Immature natural killer cell (primary cell): ENCODE measurements at regions not wholly inside any gene's neighbourhood (a gene's known extent, or its start where the extent isn't known, plus 50 kb on each side); places are given as distances from the start of the nearest gene placed in this dataset.
"Not testable (repeated sequence)": the region's sequence is repeated elsewhere in the genome, so short reads cannot be mapped to it uniquely, and the experiment has no call there.

Experiments
- DNase-seq, 3 donors: peaks; one replicate each; pipeline ENCODE4 v3.0.0; 2022; ENCODE audit warnings: mixed read lengths in 1 of 3
- H3K27ac Mint-ChIP-seq, 6 donors: one replicate each; pipeline ENCODE4 v1.8.0; 2020; ENCODE audit warnings: mixed read lengths in 6 of 6, mild to moderate bottlenecking in 5 of 6, inconsistent platforms in 4 of 6, moderate library complexity in 3 of 6
- H3K27me3 Mint-ChIP-seq, 3 donors: one replicate each; pipeline ENCODE4 v1.8.0; 2020 to 2021; ENCODE audit warnings: low read depth in 3 of 3, mild to moderate bottlenecking in 3 of 3, mixed read lengths in 3 of 3, moderate library complexity in 3 of 3, inconsistent platforms in 1 of 3
- H3K36me3 Mint-ChIP-seq, 3 donors: one replicate each; pipeline ENCODE4 v1.8.0; 2020; ENCODE audit warnings: mixed read lengths in 3 of 3, inconsistent platforms in 2 of 3, mild to moderate bottlenecking in 2 of 3
- H3K4me1 Mint-ChIP-seq, 2 donors: one replicate each; pipeline ENCODE4 v1.8.0; 2020; ENCODE audit warnings: inconsistent platforms in 2 of 2, mild to moderate bottlenecking in 2 of 2, mixed read lengths in 2 of 2, moderate library complexity in 1 of 2
- H3K4me3 Mint-ChIP-seq, 5 donors: one replicate each; pipeline ENCODE4 v1.8.0; 2020; ENCODE audit warnings: mild to moderate bottlenecking in 5 of 5, mixed read lengths in 5 of 5, inconsistent platforms in 3 of 5, moderate library complexity in 3 of 5
- H3K9me3 Mint-ChIP-seq, 6 donors: one replicate each; pipeline ENCODE4 v1.8.0; 2020; ENCODE audit warnings: mild to moderate bottlenecking in 6 of 6, mixed read lengths in 6 of 6, inconsistent platforms in 4 of 6, moderate library complexity in 3 of 6

- Mint-ChIP-seq H3K36me3 (no peaks in the 10 kb centered on the region), H3K4me1 (no peaks in the 10 kb centered on the region), H3K4me3 (no peak overlapping the region)
Observed at GRCh38 chr1:14168326-14169063, 430.0 kb upstream of the KAZN start.

GRCh38 chr1:14173598-14173997 lies 424.9 kb upstream of the KAZN start:
- Mint-ChIP-seq H3K9me3 (peaks cover 0 to 6% (median 0%) of the 10 kb centered on the region in 6 donors), H3K36me3 (no peaks in the 10 kb centered on the region), H3K27me3 (peaks cover 0 to 4% (median 2%) of the 10 kb centered on the region in 3 donors), H3K27ac (no peak overlapping the region), H3K4me1 (no peaks in the 10 kb centered on the region), H3K4me3 (no peak overlapping the region)
- no peak for DNase-seq

More at GRCh38 chr1:14168326-14169063, 430.0 kb upstream of the KAZN start:
- Mint-ChIP-seq H3K27me3 (peaks cover 3 to 11% (median 6%) of the 10 kb centered on the region in 3 donors), H3K27ac (no peak overlapping the region), H3K9me3 (peaks cover 0 to 7% (median 0%) of the 10 kb centered on the region in 6 donors)
- no peak for DNase-seq

- not testable (repeated sequence) for H3K4me1 Mint-ChIP-seq, DNase-seq, H3K36me3 Mint-ChIP-seq, H3K4me3 Mint-ChIP-seq, H3K9me3 Mint-ChIP-seq, H3K27ac Mint-ChIP-seq
- H3K27me3 Mint-ChIP-seq = peaks cover 5 to 17% (median 14%) of the 10 kb centered on the region in 3 donors
Observed at GRCh38 chr1:14177866-14178265, 420.6 kb upstream of the KAZN start.

GRCh38 chr1:14180738-14181137 lies 417.7 kb upstream of the KAZN start:
- Mint-ChIP-seq H3K27me3 (peaks cover 6 to 15% (median 14%) of the 10 kb centered on the region in 3 donors), H3K36me3 (no peaks in the 10 kb centered on the region), H3K27ac (no peak overlapping the region), H3K9me3 (peaks cover 0 to 1% (median 0%) of the 10 kb centered on the region in 6 donors), H3K4me1 (no peaks in the 10 kb centered on the region), H3K4me3 (no peak overlapping the region)
- no peak for DNase-seq

- H3K27me3 Mint-ChIP-seq = peaks cover 6 to 14% (median 12%) of the 10 kb centered on the region in 3 donors
- H3K9me3 Mint-ChIP-seq = peaks cover 0 to 1% (median 0%) of the 10 kb centered on the region in 6 donors
- H3K27ac Mint-ChIP-seq = no peak overlapping the region
- H3K36me3 Mint-ChIP-seq = no peaks in the 10 kb centered on the region
- no peak for DNase-seq
- no peak overlapping the region for H3K4me3 Mint-ChIP-seq
- H3K4me1 Mint-ChIP-seq = no peaks in the 10 kb centered on the region
Observed at GRCh38 chr1:14181191-14181795, 417.2 kb upstream of the KAZN start.

GRCh38 chr1:14182856-14183255 lies 415.6 kb upstream of the KAZN start:
- H3K27ac Mint-ChIP-seq = no peak overlapping the region
- peaks cover 6 to 14% (median 12%) of the 10 kb centered on the region in 3 donors for H3K27me3 Mint-ChIP-seq
- no peak overlapping the region for H3K4me3 Mint-ChIP-seq
- H3K4me1 Mint-ChIP-seq = no peaks in the 10 kb centered on the region
- no peak for DNase-seq
- H3K9me3 Mint-ChIP-seq = peaks cover 0 to 1% (median 0%) of the 10 kb centered on the region in 6 donors
- H3K36me3 Mint-ChIP-seq = no peaks in the 10 kb centered on the region

DNA sequence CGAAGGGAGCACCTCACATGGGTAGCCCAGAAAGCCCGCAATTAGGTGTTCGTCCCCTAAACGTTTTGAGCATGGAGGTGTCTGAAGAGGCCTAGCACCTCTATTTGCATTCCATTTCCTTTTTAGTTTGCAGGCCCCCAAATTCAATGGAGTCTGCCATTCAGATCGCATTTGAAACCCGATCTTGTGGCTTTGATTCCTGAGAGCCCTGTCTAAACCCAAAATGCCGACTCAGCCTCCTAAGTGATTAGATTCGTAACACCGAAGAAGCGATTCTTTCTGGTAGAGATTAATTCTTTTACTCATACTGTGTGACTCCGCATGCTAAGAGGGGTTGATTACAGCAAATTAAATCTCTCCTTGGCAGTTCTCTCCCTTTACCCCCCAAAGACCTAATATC lies 415.2 kb upstream of the KAZN start:
- H3K27me3 Mint-ChIP-seq = peaks cover 6 to 14% (median 12%) of the 10 kb centered on the region in 3 donors
- no peaks in the 10 kb centered on the region for H3K4me1 Mint-ChIP-seq
- no peak overlapping the region for H3K27ac Mint-ChIP-seq
- H3K9me3 Mint-ChIP-seq = peaks cover 0 to under 1% (median 0%) of the 10 kb centered on the region in 6 donors
- H3K4me3 Mint-ChIP-seq = no peak overlapping the region
- no peaks in the 10 kb centered on the region for H3K36me3 Mint-ChIP-seq
- DNase-seq = no peak

DNA sequence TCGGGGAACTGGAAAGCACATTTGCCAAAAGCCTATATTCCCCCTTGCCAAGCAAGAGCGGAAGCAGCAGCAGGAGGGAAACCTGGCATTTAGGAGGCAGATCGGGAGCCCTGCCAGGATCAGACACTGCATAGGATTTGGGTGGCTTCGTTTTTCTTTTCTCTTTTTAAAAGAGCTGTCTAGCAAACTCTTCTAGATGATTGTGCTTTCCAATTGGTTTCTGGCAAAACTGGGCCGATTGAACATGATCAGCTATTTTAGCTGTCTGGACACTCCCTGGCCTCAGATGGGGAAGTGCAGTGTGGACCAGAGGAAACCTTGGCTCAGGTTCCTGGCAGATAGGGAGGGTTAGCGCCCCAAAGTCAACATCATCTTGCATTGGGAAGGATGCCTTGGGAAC lies 414.0 kb upstream of the KAZN start:
- no peaks in the 10 kb centered on the region for H3K4me1 Mint-ChIP-seq
- H3K27me3 Mint-ChIP-seq = peaks cover 4 to 8% (median 5%) of the 10 kb centered on the region in 3 donors
- no peak for DNase-seq
- H3K27ac Mint-ChIP-seq = no peak overlapping the region
- H3K4me3 Mint-ChIP-seq = no peak overlapping the region
- no peaks in the 10 kb centered on the region for H3K36me3 Mint-ChIP-seq
- no peaks in the 10 kb centered on the region for H3K9me3 Mint-ChIP-seq

- no peaks in the 10 kb centered on the region for H3K4me1 Mint-ChIP-seq
- no peaks in the 10 kb centered on the region for H3K9me3 Mint-ChIP-seq
Observed at GRCh38 chr1:14189381-14189780, 409.1 kb upstream of the KAZN start.

GRCh38 chr1:14190508-14190907 lies 408.0 kb upstream of the KAZN start:
- no peak for DNase-seq

More at GRCh38 chr1:14189381-14189780, 409.1 kb upstream of the KAZN start:
- H3K4me3 Mint-ChIP-seq = no peak overlapping the region
- peaks cover 0 to 1% (median 0%) of the 10 kb centered on the region in 3 donors for H3K27me3 Mint-ChIP-seq
- DNase-seq = no peak
- no peaks in the 10 kb centered on the region for H3K36me3 Mint-ChIP-seq
- no peak overlapping the region for H3K27ac Mint-ChIP-seq

DNA sequence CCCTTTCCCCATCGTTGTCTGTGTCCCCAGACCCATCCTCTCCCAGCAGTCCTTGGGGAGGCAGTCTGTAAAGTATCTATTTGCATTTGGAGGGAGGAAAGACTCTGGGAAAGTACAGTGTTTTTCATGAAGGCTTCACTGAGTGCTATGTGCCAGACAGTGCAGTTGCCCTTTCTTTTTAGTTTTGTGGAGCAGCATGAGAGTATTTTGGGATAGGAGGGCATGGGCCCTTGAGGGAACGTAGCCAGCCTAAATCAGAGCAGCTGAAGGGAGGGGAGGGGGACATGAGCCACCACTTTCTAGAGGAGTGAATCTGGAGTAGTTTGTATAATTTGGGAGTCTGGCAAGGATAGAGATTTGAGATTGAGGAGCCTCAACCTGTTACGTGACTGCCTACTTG lies 404.0 kb upstream of the KAZN start:
- Mint-ChIP-seq H3K27ac (no peak overlapping the region), H3K4me1 (no peaks in the 10 kb centered on the region), H3K9me3 (no peaks in the 10 kb centered on the region), H3K36me3 (no peaks in the 10 kb centered on the region), H3K4me3 (no peak overlapping the region), H3K27me3 (peaks cover 0 to 2% (median 2%) of the 10 kb centered on the region in 3 donors)
- DNase-seq = no peak

More at GRCh38 chr1:14190508-14190907, 408.0 kb upstream of the KAZN start:
- Mint-ChIP-seq H3K36me3 (no peaks in the 10 kb centered on the region), H3K4me3 (no peak overlapping the region), H3K9me3 (no peaks in the 10 kb centered on the region), H3K27ac (no peak overlapping the region), H3K4me1 (no peaks in the 10 kb centered on the region), H3K27me3 (no peaks in the 10 kb centered on the region)

DNA sequence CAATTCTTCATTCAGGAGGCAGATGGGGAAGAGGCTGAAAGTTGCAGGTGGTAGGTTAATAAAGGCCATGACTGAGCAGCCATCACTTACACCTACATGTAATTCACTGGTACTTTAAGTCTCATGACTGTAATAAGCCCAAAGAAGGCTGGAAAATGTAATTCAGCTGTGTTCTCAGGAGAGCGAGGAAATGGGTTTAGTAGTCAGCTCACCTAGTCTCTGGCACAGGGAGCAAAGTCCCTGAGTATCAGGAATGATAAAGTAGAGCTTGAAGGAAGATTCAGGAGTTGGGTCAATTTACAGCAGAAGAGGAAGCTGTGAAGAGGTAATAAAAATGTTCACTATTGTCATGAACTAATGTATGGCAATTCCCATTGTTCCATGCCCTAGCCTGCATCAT lies 393.4 kb upstream of the KAZN start:
- Mint-ChIP-seq H3K4me3 (no peak overlapping the region), H3K36me3 (no peaks in the 10 kb centered on the region), H3K4me1 (no peaks in the 10 kb centered on the region), H3K9me3 (no peaks in the 10 kb centered on the region), H3K27me3 (peaks cover 0 to 14% (median 0%) of the 10 kb centered on the region in 3 donors), H3K27ac (no peak overlapping the region)
- no peak for DNase-seq

GRCh38 chr1:14215151-14215550 lies 383.3 kb upstream of the KAZN start:
- Mint-ChIP-seq H3K4me1 (no peaks in the 10 kb centered on the region), H3K4me3 (no peak overlapping the region), H3K27ac (no peak overlapping the region), H3K36me3 (peaks cover 0 to 3% (median 0%) of the 10 kb centered on the region in 3 donors), H3K9me3 (peaks cover 3 to 16% (median 7%) of the 10 kb centered on the region in 6 donors), H3K27me3 (peaks cover 0 to 7% (median 6%) of the 10 kb centered on the region in 3 donors)
- no peak for DNase-seq

DNA sequence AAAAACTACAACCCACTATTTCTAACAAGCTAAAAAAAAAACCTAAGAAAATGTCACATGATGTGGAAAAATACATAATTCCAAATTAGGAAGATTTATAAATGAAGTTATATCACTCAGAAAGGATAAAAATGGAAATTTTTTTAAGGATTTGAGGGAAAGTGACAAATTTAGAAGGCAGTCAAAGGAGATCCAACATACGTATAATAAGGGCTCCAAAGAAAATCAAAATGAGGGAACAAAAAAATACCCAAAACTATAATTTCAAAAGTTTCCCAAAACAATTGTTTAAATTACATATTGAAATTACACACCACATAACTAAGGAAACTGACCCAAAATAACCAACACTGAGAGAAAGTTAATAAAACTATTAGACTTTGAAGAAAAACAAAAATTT lies 381.1 kb upstream of the KAZN start:
- Mint-ChIP-seq H3K4me3 (no peak overlapping the region), H3K27me3 (peaks cover 0 to 9% (median 7%) of the 10 kb centered on the region in 3 donors), H3K27ac (no peak overlapping the region), H3K4me1 (no peaks in the 10 kb centered on the region), H3K9me3 (peaks cover 3 to 16% (median 7%) of the 10 kb centered on the region in 6 donors), H3K36me3 (peaks cover 0 to 3% (median 0%) of the 10 kb centered on the region in 3 donors)
- DNase-seq = no peak
